ENCODE measurements at regions not wholly inside any gene's neighbourhood (a gene's known extent, or its start where the extent isn't known, plus 50 kb on each side); places are given as distances from the start of the nearest gene placed in this dataset.

DNA sequence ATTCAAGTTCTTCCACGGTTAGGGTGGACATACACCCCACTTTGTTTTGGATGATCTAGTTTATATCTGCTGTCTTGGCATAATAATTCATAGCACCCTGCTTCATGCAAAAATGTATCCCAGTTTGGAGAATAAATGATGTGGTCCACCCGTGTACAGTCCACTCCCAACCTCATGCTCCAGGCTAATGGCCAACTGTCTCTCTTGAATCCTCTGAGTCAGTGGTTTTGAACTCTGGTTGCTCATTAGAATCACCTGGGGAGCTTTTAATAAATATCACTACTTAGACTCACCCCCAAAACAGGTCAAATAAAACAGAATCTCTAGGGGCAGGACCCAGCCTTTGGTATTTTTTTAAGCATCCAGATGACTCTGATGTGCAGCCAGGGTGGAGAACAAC lies 78.5 kb downstream of the SDC1 start:
- TF ChIP-seq, protein P1, sequence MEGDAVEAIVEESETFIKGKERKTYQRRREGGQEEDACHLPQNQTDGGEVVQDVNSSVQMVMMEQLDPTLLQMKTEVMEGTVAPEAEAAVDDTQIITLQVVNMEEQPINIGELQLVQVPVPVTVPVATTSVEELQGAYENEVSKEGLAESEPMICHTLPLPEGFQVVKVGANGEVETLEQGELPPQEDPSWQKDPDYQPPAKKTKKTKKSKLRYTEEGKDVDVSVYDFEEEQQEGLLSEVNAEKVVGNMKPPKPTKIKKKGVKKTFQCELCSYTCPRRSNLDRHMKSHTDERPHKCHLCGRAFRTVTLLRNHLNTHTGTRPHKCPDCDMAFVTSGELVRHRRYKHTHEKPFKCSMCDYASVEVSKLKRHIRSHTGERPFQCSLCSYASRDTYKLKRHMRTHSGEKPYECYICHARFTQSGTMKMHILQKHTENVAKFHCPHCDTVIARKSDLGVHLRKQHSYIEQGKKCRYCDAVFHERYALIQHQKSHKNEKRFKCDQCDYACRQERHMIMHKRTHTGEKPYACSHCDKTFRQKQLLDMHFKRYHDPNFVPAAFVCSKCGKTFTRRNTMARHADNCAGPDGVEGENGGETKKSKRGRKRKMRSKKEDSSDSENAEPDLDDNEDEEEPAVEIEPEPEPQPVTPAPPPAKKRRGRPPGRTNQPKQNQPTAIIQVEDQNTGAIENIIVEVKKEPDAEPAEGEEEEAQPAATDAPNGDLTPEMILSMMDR (IDR thresholded peaks at IDR 0.05; ENCODE audit: low read depth, low read length): no peak
- DNase-seq: no peak
- no peaks in the 10 kb centered on the region for H3K27me3 ChIP-seq (ENCODE audit: insufficient read depth, low read depth, severe bottlenecking)

GRCh38 chr2:20145497-20146193 lies 79.3 kb downstream of the SDC1 start:
- H3K27me3 ChIP-seq (ENCODE audit: insufficient read depth, low read depth, severe bottlenecking): no peaks in the 10 kb centered on the region
- no peaks in the 10 kb centered on the region for H3K36me3 ChIP-seq
- H3K27ac ChIP-seq: no peak overlapping the region
- no peaks in the 10 kb centered on the region for H3K9me3 ChIP-seq (ENCODE audit: severe bottlenecking)
- DNase-seq: no peak
- TF ChIP-seq, protein P1 (IDR thresholded peaks at IDR 0.05; ENCODE audit: low read depth, low read length): no peak
- no peak overlapping the region for H3K4me3 ChIP-seq (ENCODE audit: low read depth, low read length)

More for the DNA sequence above, 78.5 kb downstream of the SDC1 start:
- H3K9me3 ChIP-seq (ENCODE audit: severe bottlenecking): no peaks in the 10 kb centered on the region
- no peaks in the 10 kb centered on the region for H3K36me3 ChIP-seq
- H3K27ac ChIP-seq: no peak overlapping the region
- no peak overlapping the region for H3K4me3 ChIP-seq (ENCODE audit: low read depth, low read length)

GRCh38 chr2:20144861-20145260 lies 80.1 kb downstream of the SDC1 start:
- DNase-seq: no peak
- TF ChIP-seq, protein P1 (IDR thresholded peaks at IDR 0.05; ENCODE audit: low read depth, low read length): no peak
- H3K36me3 ChIP-seq: no peaks in the 10 kb centered on the region
- H3K9me3 ChIP-seq (ENCODE audit: severe bottlenecking): no peaks in the 10 kb centered on the region
- H3K27ac ChIP-seq: no peak overlapping the region
- no peak overlapping the region for H3K4me3 ChIP-seq (ENCODE audit: low read depth, low read length)
- H3K27me3 ChIP-seq (ENCODE audit: insufficient read depth, low read depth, severe bottlenecking): no peaks in the 10 kb centered on the region

GRCh38 chr2:20144196-20144595 lies 80.7 kb downstream of the SDC1 start:
- Histone ChIP-seq H3K27me3 (ENCODE audit: insufficient read depth, low read depth, severe bottlenecking) (no peaks in the 10 kb centered on the region), H3K4me3 (ENCODE audit: low read depth, low read length) (no peak overlapping the region), H3K36me3 (no peaks in the 10 kb centered on the region), H3K9me3 (ENCODE audit: severe bottlenecking) (no peaks in the 10 kb centered on the region), H3K27ac (no peak overlapping the region)
- TF ChIP-seq, protein P1 (IDR thresholded peaks at IDR 0.05; ENCODE audit: low read depth, low read length): no peak
- no peak for DNase-seq

GRCh38 chr2:20143263-20143662 lies 81.7 kb downstream of the SDC1 start:
- Histone ChIP-seq H3K27me3 (ENCODE audit: insufficient read depth, low read depth, severe bottlenecking) (no peaks in the 10 kb centered on the region), H3K9me3 (ENCODE audit: severe bottlenecking) (no peaks in the 10 kb centered on the region), H3K27ac (no peak overlapping the region), H3K4me3 (ENCODE audit: low read depth, low read length) (no peak overlapping the region), H3K36me3 (no peaks in the 10 kb centered on the region)
- DNase-seq: no peak
- TF ChIP-seq, protein P1 (IDR thresholded peaks at IDR 0.05; ENCODE audit: low read depth, low read length): no peak

GRCh38 chr2:20141806-20142205 lies 83.1 kb downstream of the SDC1 start:
- H3K27me3 ChIP-seq (ENCODE audit: insufficient read depth, low read depth, severe bottlenecking): no peaks in the 10 kb centered on the region
- TF ChIP-seq, protein P1 (IDR thresholded peaks at IDR 0.05; ENCODE audit: low read depth, low read length): no peak
- no peak overlapping the region for H3K4me3 ChIP-seq (ENCODE audit: low read depth, low read length)
- no peaks in the 10 kb centered on the region for H3K9me3 ChIP-seq (ENCODE audit: severe bottlenecking)
- H3K27ac ChIP-seq: no peak overlapping the region
- H3K36me3 ChIP-seq: no peaks in the 10 kb centered on the region
- no peak for DNase-seq
